Uterus (tissue), 2 donors: ENCODE measurements at regions not wholly inside any gene's neighbourhood (a gene's known extent, or its start where the extent isn't known, plus 50 kb on each side); places are given as distances from the start of the nearest gene placed in this dataset.

Experiments used
- CTCF ChIP-seq, 4 experiments: fragments of 200-600 bp in 2 of 4; fragments of 450-650 bp in 2 of 4; sonication (generic) in 2 of 4; IDR thresholded peaks; one replicate each; pipeline ENCODE4 v1.5.1; 2016 to 2019; ENCODE audit warnings: antibody characterized with exemption in 4 of 4, mild to moderate bottlenecking in 2 of 4, moderate library complexity in 1 of 4
- POLR2A ChIP-seq, 2 donors: fragments of 450-650 bp; IDR thresholded peaks; one replicate each; pipeline ENCODE4 v1.6.1; 2016; ENCODE audit warnings: antibody characterized with exemption in 2 of 2, mild to moderate bottlenecking in 1 of 2, moderate library complexity in 1 of 2

DNA sequence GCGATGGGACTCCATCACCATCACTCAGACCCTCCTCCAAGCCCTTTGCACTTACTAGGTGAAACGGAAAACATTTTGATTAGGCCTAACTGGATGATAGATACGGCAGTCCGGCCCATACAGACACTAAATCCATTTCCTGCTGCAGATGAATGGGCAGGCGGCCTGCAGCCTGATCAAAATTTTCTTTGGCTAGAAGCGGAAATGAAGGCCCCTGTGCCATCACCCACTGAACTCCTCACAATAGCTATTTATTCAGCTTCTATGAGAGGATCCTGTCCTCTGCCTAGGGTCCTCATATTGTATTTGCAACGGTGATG, 200.5 kb downstream of the OMA1 start:
- no peak for TF ChIP-seq POLR2A (IDR thresholded peaks at IDR 0.05)
- TF ChIP-seq CTCF (IDR thresholded peaks at IDR 0.05): no peak
